ENCODE measurements at regions not wholly inside any gene's neighbourhood (a gene's known extent, or its start where the extent isn't known, plus 50 kb on each side); places are given as distances from the start of the nearest gene placed in this dataset.

GRCh38 chr6:139759086-139759485, 384.6 kb upstream of the CITED2 start:
- TF ChIP-seq CTCF (IDR thresholded peaks at IDR 0.05; ENCODE audit: unreplicated experiment in 3 of 3): no peak
- H3K4me1 Mint-ChIP-seq: peaks cover 70% of the 10 kb centered on the region
- H3K4me3 Mint-ChIP-seq: no peak overlapping the region
- H3K36me3 Mint-ChIP-seq (ENCODE audit: low read depth): no peaks in the 10 kb centered on the region
- no peaks in the 10 kb centered on the region for H3K9me3 Mint-ChIP-seq
- H3K27ac Mint-ChIP-seq: peak overlapping the region in 1 of 3 experiments; percentile 72
- H3K27me3 Mint-ChIP-seq (ENCODE audit: low read depth): no peaks in the 10 kb centered on the region

GRCh38 chr6:139758209-139758611, 383.8 kb upstream of the CITED2 start:
- H3K4me1 Mint-ChIP-seq: peaks cover 74% of the 10 kb centered on the region
- H3K27me3 Mint-ChIP-seq (ENCODE audit: low read depth): no peaks in the 10 kb centered on the region
- no peak overlapping the region for H3K4me3 Mint-ChIP-seq
- no peaks in the 10 kb centered on the region for H3K36me3 Mint-ChIP-seq (ENCODE audit: low read depth)
- H3K27ac Mint-ChIP-seq: peak overlapping the region; percentile 52 to 67 (median 65)
- TF ChIP-seq CTCF (IDR thresholded peaks at IDR 0.05; ENCODE audit: unreplicated experiment in 3 of 3): no peak
- H3K9me3 Mint-ChIP-seq: no peaks in the 10 kb centered on the region

GRCh38 chr6:139757784-139758183, 383.3 kb upstream of the CITED2 start:
- Mint-ChIP-seq H3K27ac (peak overlapping the region; percentile 52 to 67 (median 65)), H3K4me1 (peaks cover 72% of the 10 kb centered on the region), H3K36me3 (ENCODE audit: low read depth) (no peaks in the 10 kb centered on the region), H3K27me3 (ENCODE audit: low read depth) (no peaks in the 10 kb centered on the region), H3K4me3 (no peak overlapping the region), H3K9me3 (no peaks in the 10 kb centered on the region)
- TF ChIP-seq CTCF (IDR thresholded peaks at IDR 0.05; ENCODE audit: unreplicated experiment in 3 of 3): no peak

GRCh38 chr6:139756381-139756780, 381.9 kb upstream of the CITED2 start:
- Mint-ChIP-seq H3K27ac (peak overlapping the region in 2 of 3 experiments; percentile 65 to 89), H3K4me1 (peaks cover 63% of the 10 kb centered on the region), H3K36me3 (ENCODE audit: low read depth) (no peaks in the 10 kb centered on the region), H3K9me3 (no peaks in the 10 kb centered on the region), H3K27me3 (ENCODE audit: low read depth) (no peaks in the 10 kb centered on the region), H3K4me3 (no peak overlapping the region)
- TF ChIP-seq CTCF (IDR thresholded peaks at IDR 0.05; ENCODE audit: unreplicated experiment in 3 of 3): no peak

- peaks cover 66% of the 10 kb centered on the region for H3K4me1 Mint-ChIP-seq
- no peak overlapping the region for H3K4me3 Mint-ChIP-seq
- peak overlapping the region; percentile 51 to 89 (median 80) for H3K27ac Mint-ChIP-seq
- no peaks in the 10 kb centered on the region for H3K36me3 Mint-ChIP-seq (ENCODE audit: low read depth)
- no peaks in the 10 kb centered on the region for H3K27me3 Mint-ChIP-seq (ENCODE audit: low read depth)
- H3K9me3 Mint-ChIP-seq: no peaks in the 10 kb centered on the region
- TF ChIP-seq CTCF (IDR thresholded peaks at IDR 0.05; ENCODE audit: unreplicated experiment in 3 of 3): no peak
These were observed 380.7 kb upstream of the CITED2 start for GRCh38 chr6:139754898-139755775.

Data from nephron (organoid).